HL-60 (cell line): ENCODE measurements at regions not wholly inside any gene's neighbourhood (a gene's known extent, or its start where the extent isn't known, plus 50 kb on each side); places are given as distances from the start of the nearest gene placed in this dataset.
"Not testable (repeated sequence)": the region's sequence is repeated elsewhere in the genome, so short reads cannot be mapped to it uniquely, and the experiment has no call there.

Experiments
- CTCF ChIP-seq: IDR thresholded peaks from one replicate; pipeline ENCODE4 v1.5.1; 2011; ENCODE audit warnings: low read length, control low read depth, inconsistent platforms; ENCODE audit not compliant: insufficient read depth
- GABPA ChIP-seq: IDR thresholded peaks from 2 replicates; pipeline ENCODE4 v1.6.1; 2012; ENCODE audit warnings: low read depth
- POLR2AphosphoS5 ChIP-seq: IDR thresholded peaks from 2 replicates; pipeline ENCODE4 v1.6.1; 2012; ENCODE audit warnings: low read depth
- REST ChIP-seq: IDR thresholded peaks from 2 replicates; pipeline ENCODE4 v1.6.1; 2012; ENCODE audit warnings: low read depth; ENCODE audit not compliant: insufficient replicate concordance
- SPI1 ChIP-seq: IDR thresholded peaks from 2 replicates; pipeline ENCODE4 v1.6.1; 2012; ENCODE audit warnings: low read depth, mild to moderate bottlenecking, borderline replicate concordance

GRCh38 chr5:166742951-166743350 is 1548.5 kb upstream of the WWC1 start:
- TF ChIP-seq REST, POLR2AphosphoS5, CTCF, GABPA, SPI1: not testable (repeated sequence)
